Lung microvascular endothelial cell (primary cell): ENCODE measurements at regions not wholly inside any gene's neighbourhood (a gene's known extent, or its start where the extent isn't known, plus 50 kb on each side); places are given as distances from the start of the nearest gene placed in this dataset.
"Not testable (repeated sequence)": the region's sequence is repeated elsewhere in the genome, so short reads cannot be mapped to it uniquely, and the experiment has no call there.

Experiments
- DNase-seq, 2 donors: peaks; one replicate each; pipeline versions ENCODE4 v3.0.0 to v3.0.0-alpha.2; 2010; ENCODE audit warnings: low read depth in 2 of 2

DNA sequence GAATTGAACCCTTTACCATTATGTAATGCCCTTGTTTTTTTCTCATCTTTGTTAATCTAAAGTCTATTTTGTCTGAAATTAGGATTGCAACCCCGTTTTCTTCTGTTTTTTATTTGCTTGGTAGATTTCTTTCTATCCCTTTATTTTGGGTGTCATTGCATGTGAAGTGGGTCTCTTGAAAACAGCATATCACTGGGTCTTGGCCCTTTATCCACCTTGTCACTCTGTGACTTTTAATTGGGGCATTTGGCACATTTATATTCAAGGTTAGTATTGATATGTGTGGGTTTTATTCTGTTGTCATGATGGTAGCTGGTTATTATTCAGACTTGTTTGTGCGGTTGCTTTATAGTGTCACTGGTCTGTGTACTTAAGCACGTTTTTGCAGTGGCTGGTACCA, 117.4 kb upstream of the MARCHF11 start:
- peak in 1 of 2 donors; percentile 1 for DNase-seq

DNA sequence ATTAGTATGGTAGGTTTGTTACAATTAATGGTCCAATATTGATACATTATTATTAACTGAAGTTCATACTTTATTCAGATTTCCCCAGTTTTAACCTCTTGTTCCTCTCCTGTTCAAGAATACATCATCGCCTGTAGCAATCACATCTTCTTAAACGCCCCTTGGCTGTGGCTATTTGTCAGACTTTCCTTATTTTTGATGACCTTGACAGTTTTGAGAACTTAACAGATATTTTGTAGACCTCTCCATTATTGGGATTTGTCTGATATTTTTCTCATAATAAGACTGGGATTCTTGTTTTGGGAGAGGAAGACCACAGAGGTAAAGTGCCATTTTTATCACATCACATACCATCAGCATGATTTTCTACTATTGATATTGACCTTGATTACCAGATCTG, 112.3 kb upstream of the MARCHF11 start:
- DNase-seq: no peak

DNA sequence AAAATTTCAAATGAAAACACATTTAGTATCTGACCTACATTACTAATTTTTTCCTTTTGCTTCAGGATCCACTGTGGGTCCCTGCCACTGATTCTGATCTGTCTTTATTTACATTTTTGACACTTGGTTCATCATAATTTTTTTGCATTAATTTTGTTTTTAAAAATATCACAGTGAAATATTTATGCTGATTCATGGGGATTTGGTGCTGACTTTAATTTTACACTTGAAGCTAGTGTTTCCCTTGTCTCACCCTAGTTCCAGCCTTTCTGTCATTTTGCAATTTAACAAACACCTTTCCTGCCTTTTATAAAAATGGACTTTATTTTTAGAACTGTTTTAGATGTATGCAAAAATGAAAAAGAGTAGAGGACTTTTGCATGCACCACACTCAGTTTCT, 111.9 kb upstream of the MARCHF11 start:
- DNase-seq: no peak

DNA sequence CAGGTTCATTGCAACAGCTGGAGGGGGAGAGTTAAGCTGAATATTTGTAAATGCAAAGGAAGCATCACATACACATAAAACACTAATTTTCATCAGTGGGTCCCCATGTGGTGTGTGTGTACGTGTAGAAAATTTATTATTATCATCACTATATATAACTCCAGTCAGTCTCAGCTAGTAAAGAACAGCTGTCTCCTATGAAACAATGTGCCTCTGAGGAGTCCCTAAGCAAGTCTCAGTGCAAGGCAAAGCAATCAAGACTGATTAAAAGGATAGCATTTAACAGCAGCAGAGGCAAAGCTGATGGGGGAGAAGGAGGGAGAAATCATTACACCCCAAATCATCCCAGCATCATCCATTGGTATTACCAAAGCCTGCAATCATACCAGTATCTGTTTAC, 104.2 kb upstream of the MARCHF11 start:
- DNase-seq: no peak

GRCh38 chr5:16276859-16277258, 97.3 kb upstream of the MARCHF11 start:
- not testable (repeated sequence) for DNase-seq

DNA sequence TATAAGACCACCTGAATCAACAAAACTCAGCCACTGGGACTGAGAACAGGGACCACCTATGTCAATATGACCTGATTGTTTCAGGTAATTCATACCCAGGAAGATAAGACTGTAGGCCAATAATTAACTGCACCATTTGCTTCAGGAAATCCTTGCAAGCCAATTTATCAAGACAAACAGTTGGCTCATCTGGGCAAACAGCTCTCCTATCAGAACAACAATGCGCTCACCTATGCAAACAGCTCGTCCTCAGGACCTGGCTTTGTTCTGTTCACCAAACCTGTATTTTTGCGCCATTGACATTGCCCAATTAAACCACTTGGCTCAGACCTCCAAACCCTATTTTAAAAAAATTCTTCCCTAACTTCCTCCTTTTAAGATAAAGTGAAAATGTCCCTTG, 92.3 kb upstream of the MARCHF11 start:
- no peak for DNase-seq

- DNase-seq: no peak
These were observed 85.5 kb upstream of the MARCHF11 start for GRCh38 chr5:16265141-16265540.

- no peak for DNase-seq
These were observed 80.4 kb upstream of the MARCHF11 start for GRCh38 chr5:16260000-16260399.

DNA sequence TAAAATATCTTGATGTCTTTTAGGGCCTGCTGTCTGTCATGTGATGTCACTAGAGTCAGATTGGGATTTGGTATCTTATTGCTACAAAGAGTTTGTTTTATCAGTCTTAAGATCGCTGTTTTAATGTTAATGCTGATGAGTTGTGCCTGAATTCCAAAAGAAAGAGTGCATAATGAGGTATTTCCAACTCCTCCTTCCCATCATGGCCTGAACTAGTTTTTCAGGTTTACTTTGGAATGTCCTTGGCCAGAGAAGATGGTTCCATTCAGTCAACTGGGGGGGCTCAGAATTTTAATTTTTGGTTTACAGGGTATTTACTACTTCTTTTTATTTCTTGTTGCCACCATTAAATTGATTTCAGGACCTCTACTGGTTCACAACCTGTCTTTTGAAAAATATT, 74.3 kb upstream of the MARCHF11 start:
- no peak for DNase-seq

DNA sequence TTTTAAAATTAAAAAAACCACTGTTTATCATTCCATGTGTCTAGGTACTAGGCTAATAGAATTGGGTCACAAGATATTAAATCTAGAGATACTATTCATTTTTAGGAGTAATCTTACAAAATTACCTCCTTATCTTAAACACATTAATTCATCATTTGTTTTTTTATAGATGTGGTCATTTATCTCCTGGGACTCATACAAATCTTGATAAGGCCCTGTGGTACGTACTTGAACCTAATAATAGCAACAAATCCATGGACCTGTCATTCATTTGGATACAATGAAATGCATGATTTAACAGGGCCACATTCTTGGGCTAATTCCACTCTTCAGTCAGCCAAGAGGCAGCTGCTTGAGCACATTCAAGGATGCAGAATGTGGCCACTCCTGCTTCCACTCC, 66.4 kb upstream of the MARCHF11 start:
- DNase-seq: no peak

- DNase-seq: no peak
These were observed 65.7 kb upstream of the MARCHF11 start for GRCh38 chr5:16245249-16245648.

DNA sequence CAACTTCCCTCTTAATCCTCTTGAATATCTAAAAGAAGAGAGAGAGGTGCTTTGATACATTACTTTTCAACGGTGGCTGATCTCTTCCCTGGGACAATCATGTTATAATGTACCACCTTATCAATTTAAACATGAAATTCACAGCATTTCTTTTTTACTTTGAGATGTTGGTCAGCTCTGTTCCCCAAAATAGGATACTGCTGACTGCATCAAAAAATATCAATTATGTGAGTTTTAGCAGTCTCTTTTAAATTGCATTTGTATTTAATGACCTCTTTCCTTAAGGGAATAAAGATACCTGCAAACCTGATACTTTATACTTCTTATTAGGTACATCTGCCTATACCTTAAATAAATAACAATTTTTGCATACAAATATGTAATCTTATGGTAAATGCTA, 58.4 kb upstream of the MARCHF11 start:
- no peak for DNase-seq

DNA sequence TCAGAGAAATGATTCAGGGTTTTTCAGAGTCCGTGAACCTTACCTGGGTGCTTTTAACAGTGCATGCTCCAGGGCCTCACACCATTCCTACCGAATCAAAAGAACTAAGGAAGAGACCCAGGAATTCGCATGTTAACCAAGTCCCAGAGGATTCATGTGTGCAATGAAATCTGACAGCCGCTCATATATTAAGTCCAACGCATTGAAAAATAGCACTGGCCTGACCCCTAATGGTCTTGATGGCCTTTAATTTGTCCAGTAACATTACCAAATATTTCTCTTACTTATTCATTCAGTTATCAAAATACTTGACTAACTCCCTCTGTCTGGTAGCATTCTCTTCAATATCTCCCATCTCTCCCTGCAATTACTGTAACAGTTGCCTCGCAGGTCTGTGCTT, 55.0 kb upstream of the MARCHF11 start:
- no peak for DNase-seq

GRCh38 chr5:16233730-16234129, 54.1 kb upstream of the MARCHF11 start:
- DNase-seq: no peak

DNA sequence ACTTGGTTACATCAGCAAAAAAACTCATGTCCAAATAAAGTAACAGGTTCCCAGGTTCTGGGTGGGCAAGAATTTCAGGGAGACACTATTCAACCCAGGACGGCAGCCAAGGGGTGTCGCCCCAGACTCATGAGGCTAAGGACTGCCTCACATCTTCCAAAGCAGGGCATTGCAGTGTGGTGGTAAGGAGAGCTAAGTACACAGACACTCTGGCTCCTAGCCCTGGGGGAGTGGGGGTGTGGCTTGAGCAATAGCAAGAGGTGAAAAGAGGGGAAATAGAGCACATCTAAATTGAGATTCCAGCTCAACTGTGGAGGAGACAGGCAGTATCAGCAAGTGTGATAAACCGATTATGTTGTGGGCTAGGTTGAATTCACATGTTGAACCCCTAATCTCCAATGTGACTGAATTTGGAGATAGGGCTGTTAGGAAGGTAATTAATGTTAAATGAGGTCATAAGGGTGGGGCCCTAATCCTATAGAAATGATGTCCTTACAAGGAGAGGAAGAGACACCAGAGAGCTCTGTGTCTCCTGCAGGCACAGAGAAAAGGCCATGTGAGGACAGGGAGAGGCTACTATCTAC, 49.9 kb upstream of the MARCHF11 start:
- DNase-seq: no peak
